HG03139 (cell line): ENCODE measurements at regions not wholly inside any gene's neighbourhood (a gene's known extent, or its start where the extent isn't known, plus 50 kb on each side); places are given as distances from the start of the nearest gene placed in this dataset.
"Not testable (repeated sequence)": the region's sequence is repeated elsewhere in the genome, so short reads cannot be mapped to it uniquely, and the experiment has no call there.

Experiments used
- ATAC-seq: cut with Tn5 transposase; IDR thresholded peaks from one replicate; pipeline ENCODE4 v1.9.1; 2021; ENCODE audit not compliant: unreplicated experiment

DNA sequence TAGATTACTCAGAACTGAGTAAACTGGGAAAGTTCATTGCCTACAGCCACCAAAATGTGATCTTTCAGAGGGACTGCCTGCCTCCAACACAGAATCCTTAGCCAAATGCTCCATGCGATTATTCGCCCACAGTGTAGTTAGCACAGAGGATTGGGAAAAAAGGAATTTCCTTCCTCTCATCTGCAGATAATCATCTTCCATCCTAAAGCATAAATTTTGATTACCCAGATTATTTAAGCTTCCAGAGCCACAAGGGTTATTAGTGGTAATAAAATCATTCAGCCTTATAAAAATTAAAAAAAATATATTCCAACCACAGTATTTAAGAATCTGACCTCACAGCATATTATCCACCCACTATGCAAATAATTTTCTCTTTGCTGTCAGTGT, 285.3 kb upstream of the GRAMD2B start:
- ATAC-seq: no peak

DNA sequence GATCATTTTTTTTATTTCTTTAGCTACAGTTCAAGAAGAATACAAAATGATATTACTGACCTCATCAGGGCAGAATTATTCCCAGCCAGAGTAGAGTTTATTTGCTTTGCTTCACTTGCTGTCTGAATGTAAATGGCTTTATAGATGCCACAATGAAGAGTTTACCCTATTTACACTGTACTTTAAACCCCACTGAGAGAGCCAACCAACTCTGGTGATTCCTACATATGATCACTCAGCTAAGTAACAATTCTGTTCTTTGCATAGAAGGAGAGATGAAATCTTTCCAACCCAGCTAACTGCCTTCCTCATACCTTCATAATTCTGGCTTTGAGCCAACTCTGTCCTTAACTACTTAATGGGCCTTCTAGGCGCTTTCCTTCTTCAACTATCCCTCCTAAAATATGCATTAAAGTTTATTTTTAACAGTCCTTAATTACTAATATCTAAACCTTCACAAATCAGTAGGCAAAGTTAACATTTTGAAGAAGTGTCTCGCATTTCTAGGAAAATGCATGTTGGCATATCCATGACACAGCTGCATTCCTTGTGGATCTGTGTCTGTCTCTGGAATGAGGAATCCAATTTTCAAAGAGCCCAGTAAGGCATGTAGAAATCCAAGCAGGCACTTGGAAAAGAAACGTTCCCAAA, 284.8 kb upstream of the GRAMD2B start:
- no peak for ATAC-seq

DNA sequence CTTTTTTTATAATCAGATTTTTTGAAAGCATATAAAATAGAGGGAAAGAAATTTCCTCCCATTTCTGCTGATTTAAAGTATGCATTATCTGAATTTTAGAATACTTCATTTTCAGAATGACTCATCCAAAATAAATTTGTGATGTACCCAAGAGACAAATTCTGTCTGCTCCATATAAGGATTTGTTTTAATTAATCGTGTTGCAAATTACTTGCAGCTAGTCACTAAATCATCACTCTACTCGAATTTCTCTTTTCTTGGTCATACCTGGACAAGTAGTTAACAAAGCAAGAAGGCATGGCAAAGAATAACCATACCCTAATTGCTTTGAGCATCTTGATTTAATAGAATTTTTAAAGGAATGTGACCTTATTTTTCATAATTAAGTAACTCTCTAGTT, 284.1 kb upstream of the GRAMD2B start:
- no peak for ATAC-seq

DNA sequence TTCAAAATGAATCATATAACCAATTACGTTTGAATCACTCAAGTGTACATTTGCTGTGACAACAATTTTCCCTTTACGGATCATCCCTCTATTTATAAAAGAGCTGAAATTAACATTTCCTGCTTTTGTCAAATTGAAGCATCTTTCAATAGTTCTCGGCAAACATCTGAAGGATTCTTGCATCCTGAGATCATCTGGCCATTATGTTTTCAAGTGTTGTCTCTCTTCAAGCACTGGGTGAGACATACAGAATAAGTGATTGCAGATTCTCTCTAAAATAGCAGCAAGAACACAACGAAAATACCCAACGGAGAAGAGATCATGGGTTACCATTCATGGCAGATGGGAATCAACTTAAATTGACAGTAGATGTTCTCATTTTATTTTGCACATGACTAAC, 283.4 kb upstream of the GRAMD2B start:
- no peak for ATAC-seq

DNA sequence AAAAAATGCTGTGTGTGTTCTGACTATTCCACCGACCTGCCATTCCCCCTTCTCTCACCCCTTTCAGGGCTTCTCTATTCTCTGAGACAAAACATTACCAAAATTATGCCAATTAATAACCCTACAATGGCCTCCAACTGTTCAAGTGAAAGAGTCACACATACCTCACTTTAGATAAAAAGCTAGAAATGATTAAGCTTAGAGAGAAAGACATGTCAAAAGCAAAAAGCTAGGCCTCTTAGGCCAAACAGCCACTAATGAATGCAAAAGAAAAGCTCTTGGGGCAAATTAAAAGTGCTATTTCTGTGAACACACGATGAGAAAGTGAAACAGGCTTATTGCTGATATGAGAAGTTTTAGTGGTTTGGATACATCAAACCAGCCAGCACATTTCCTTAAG, 279.6 kb upstream of the GRAMD2B start:
- no peak for ATAC-seq

DNA sequence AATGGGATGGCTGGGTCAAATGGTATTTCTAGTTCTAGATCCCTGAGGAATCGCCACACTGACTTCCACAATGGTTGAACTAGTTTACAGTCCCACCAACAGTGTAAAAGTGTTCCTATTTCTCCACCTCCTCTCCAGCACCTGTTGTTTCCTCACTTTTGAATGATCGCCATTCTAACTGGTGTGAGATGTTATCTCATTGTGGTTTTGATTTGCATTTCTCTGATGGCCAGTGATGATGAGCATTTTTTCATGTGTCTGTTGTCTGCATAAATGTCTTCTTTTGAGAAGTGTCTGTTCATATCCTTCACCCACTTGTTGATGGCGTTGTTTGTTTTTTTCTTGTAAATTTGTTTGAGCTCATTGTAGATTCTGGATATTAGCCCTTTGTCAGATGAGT, 272.9 kb upstream of the GRAMD2B start:
- ATAC-seq: not testable (repeated sequence)

DNA sequence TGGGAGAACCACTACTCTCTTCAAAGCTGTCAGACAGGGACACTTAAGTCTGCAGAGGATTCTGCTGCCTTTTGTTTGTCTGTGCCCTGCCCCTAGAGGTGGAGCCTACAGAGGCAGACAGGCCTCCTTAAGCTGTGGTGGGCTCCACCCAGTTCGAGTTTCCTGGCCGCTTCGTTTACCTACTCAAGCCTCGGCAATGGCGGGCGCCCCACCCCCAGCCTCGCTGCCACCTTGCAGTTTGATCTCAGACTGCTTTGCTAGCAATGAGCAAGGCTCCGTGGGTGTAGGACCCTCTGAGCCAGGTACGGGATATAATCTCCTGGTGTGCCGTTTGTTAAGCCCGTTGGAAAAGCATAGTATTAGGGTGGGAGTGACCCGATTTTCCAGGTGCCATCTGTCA, 267.9 kb upstream of the GRAMD2B start:
- ATAC-seq: not testable (repeated sequence)

DNA sequence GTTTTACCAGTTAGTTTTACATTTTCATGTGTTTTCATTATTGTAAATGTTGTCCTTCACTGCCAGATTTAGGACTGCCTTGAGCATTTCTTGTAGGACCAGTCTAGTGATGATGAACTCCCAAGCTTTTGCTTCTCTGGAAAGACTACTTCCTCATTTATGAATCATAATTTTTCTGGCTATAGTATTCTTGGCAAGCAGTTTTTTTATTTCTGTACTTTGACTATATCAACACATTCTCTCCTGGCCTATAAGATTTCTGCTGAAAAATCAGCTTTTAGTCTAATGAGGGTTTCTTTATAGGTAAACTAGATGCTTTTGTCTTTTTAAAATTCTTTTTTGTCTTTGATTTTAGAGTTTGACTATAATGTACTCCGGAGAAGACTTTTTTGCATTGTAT, 256.8 kb upstream of the GRAMD2B start:
- no peak for ATAC-seq

DNA sequence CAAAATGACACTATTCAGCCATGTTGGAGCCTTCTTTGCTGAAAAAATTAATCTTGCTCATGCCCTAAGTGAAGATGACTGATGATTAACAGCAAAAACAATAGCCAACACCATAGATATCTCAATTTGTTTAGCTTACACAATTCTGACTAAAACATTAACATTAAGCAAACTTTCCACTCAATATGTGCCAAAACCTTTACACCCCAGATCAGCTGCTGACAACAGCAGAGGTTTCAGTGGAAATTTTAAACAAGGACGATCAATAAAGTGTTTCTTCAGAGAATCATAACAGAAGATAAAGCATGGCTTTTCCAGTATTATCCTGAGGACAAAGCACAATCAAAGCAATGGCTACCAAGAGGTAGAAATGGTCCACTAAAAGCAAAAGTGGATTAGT, 254.4 kb upstream of the GRAMD2B start:
- ATAC-seq: no peak

DNA sequence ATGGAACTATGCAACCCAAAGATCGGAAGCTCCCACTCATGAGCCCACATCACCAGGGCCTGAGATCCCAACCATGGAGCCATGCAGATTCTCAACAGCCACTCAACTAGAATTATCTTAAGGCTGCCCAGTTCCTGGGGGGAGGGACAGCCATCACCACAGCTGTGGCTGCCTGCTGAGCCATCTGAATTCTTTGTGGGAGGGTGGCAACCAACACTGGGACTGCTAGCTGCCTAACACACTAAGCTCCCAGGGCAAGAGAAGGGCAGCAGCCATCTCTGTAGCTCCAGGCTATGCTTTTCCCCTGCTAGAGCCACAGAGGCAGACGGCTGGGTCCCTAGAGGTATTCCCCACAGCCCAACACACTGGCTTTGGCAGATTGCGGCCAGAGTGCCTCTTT, 251.3 kb upstream of the GRAMD2B start:
- no peak for ATAC-seq

DNA sequence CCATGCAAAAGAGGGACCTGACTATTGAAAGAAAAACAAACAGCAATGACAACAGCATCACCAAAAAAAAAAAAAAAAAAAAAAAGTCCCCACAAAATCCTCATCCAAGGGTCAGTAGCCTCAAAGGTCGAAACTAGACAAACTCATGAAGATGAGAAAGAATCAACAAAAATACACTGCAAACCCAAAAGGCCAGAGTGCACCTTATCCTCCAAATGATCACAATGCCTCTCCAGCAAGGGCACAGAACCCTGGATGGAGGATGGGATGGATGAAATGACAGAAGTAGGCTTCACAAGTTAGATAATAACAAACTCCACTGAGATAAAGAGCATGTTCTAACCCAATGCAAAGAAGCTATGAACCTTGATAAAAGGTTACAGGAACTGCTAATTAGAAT, 250.4 kb upstream of the GRAMD2B start:
- no peak for ATAC-seq

DNA sequence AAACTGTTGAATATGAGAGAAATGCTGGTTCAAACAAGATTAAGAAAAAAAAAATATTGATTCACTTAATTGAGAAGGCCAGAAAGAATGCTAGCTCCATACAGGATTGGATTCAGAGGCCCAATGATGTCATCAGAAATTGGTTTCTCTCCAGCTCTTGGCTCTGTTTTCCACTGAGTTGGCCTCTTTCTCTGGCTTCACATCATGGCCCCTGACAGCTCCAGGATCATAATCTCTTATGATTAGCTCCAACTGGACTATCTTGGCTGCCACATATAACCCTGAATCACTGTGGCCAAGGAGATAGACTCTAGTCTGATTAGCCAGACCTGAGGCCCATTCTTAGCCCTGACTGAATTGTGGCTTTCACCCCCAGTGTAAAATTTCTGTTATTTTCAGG, 244.7 kb upstream of the GRAMD2B start:
- no peak for ATAC-seq

DNA sequence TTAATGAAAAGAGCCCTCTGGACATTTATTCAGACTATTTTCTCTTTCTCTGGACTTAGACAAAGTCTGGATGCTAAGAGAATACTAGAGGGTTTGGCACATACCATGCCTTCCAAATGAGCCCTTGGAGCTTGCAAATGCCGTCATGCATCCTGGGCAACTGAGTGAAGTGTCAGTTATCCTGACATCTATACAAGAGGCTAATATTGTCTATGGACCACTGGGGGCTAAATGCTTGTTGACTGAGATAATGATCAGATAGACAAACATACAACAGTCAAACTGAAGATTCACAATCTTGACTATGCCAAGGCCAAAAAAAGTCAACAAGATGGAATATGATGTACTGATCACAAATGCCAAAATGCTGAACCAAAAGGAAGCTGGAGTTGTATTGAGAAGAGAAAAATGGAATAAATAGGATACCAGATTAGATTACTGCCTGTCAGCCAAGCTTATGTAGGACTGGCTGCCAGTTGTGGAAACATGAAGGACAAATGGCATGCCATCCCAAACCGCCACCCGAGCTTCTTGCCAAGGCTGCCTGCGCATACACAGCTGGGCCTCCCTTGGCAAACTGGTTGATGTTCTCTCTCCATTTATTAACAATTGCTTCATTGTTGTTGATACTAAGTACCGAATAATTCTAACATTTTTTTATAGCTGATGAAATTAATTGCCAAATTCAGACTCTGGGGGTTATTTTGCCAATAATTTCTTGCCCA, 240.1 kb upstream of the GRAMD2B start:
- ATAC-seq: no peak

DNA sequence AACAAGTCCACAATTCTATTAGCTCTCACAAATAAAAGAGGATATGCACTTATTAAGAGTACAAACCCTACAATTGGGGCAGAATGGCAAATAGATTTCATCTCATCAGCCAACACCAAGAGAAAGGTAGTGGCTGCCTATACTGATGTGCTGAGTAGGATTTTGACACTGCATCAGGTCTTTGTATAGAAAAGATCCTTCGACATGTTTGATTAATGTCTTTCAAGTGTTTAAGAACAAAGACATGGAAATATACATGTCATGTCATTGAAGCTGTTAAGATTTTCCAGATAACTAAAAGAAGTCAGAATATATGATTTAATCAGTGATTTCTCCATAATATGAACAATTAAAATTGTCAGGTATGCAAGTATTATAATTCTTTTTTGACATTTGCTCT, 238.7 kb upstream of the GRAMD2B start:
- no peak for ATAC-seq

DNA sequence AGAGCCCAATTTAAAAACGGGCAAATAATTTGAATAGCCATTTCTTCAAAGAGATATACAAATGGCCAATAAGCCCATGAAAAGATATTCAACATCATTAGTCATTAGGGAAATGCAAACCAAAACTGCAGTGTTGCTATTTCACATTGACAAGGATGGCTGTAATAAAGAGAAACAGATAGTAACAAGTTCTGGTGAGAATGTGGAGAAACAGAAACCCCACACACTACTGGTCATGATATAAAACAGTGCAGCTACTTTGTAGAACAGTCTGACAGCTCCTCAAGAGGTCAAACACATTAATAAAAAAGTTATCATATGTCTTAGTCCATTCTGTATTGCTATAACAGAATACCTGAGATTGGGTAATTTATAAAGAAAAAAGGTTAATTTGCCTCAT, 237.0 kb upstream of the GRAMD2B start:
- no peak for ATAC-seq

DNA sequence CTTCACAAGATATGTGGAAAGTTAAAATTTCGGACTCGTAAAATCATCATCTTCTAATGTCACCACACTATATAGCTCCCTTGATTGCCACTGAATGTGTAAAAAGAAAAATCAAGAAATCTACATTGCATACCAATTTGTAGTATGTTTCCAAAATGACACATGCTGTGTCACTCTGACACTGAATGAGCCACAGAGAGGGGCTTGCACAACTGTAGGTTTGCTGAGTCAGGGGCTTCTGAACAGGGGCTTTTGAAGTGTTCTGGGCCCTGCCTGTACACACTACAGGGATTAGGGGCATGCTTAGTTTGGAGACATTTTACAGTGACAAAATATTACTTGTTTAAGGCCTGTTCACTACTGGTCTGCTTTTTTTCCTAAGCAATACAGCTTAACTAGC, 234.4 kb upstream of the GRAMD2B start:
- ATAC-seq: no peak

DNA sequence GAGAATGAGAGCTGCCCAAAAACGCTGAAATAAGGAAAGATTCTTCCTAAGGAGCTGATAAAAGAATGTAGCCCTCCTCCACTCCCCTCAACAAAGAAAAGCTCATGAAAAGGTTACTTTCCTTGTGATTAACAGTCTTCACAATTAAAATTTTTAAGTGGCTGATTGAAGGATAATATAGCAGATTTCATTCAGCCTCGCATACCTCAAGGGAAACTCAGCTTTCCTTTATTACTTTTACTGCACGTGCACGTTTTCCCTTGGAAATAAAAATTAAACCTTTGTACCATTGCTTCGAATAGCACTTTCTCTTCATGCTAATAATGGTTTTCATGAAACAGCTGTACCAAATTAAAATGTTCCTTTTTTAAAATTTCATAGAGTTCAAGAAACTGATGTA, 234.0 kb upstream of the GRAMD2B start:
- no peak for ATAC-seq

DNA sequence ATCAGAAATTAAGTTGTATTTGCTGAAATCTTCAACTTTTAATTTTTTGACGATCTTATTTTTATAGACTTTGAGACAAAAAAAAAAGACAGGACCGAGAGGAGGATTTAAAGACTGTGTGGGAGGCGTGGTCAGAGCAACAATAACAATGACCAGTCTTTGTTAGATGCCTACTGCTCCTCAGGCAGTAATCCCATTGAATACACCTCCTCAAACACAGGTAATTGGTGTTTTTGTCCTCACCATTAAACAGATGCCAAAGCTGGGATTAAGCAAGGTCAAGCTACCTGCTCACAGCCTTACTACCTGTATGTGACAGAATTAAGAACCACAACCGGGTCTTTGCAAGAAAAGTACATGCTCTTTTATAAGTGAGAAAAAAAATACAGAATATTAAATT, 233.3 kb upstream of the GRAMD2B start:
- ATAC-seq: no peak

DNA sequence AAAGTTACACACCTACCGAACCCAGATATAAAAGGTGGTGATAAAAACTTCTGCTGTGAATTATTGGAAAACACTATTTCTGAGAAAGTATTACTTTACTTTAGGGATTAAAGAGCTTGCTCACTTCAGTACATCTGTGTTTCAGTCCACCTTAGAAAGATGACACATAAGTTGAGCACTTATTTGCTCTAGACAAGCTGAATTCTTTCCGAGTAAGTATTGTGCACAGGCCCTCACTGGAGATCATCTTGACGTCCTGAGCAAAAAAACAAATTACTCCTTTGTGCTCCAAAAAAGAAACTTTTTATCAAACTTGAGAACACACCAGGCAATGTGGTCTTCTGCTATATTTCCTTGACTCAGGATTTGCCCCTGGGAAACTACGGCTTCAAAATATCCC, 231.0 kb upstream of the GRAMD2B start:
- no peak for ATAC-seq

DNA sequence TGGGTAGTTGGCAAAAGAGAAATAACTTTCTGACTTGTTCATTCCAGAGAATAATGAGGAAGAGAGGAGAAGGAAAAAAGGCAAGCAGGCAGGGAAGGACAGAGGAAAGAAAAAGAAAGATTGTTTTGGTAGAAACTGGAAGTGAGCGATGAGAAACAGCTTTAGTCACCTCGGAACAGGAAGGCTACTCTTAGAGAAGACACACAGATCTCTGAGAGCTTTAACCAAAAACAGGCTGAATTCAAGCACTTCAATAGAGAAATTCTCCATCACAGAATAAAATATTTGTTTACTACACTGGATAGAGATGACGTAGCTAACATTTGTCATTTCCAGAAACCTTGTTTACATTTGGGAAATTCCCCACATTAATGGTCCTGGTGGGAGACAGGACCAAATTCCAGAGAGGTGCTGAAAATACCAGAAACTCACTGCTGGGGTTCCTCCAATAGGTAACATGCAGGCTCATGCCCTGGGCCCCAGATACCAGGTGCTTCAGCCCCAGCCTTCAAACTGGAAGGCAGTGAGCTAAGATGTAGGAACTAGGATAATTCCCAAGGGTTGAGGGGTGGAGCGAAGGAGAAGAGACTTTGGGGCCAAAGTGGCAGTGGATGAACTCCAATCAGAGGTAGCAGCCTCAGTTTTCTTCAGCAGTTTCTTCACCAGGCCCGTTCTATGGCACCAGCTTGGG, 227.7 kb upstream of the GRAMD2B start:
- no peak for ATAC-seq

DNA sequence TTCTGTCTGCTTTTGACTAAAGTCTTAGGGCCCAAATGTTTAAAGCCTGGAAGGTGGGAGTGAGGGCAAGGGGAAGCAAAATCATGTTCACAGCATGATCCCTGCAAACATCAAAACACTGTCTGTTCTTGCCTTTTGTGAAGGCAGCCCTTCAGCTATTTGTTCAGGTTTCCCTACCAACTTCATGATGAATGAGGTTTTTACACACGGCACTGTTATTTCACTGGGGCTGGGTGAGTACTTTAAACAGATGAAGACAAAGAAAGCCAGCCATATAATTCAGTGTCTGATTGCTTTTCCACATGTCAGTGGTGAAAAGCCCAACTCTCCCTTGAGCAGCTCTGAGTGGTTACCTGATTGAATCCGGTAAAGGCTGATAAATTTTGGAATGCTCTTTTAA, 224.7 kb upstream of the GRAMD2B start:
- ATAC-seq: no peak

DNA sequence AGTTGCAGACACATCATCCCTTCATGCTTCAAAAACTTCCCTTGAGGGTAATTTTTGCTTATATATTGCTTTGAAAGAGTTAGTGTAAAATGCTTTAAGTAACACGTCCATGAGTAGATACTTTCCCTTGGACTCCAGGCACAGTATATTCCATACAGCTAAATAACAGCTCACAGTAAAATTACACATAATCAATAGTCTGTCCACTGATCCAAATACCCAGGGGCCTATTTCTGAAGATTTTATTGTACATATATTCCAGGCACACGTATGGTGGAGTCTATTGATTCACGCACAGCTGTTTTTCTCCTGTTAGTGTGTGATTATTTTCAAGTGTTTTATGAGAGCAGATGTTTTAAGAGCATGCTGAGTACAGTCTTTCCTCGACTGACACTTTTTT, 223.7 kb upstream of the GRAMD2B start:
- no peak for ATAC-seq
